ENCODE measurements at regions not wholly inside any gene's neighbourhood (a gene's known extent, or its start where the extent isn't known, plus 50 kb on each side); places are given as distances from the start of the nearest gene placed in this dataset.
"Not testable (repeated sequence)": the region's sequence is repeated elsewhere in the genome, so short reads cannot be mapped to it uniquely, and the experiment has no call there.

GRCh38 chr17:68107373-68107772 lies 71.8 kb downstream of the KPNA2 start:
- H2AFZ ChIP-seq (ENCODE audit: control insufficient read depth, low read length), result no peak overlapping the region
- H3K9me3 ChIP-seq (ENCODE audit: control insufficient read depth, low read depth, low read length), result no peaks in the 10 kb centered on the region
- no peaks in the 10 kb centered on the region for H3K9me1 ChIP-seq (ENCODE audit: control insufficient read depth, extremely low read depth, insufficient read depth, low read length)
- TF ChIP-seq CTCF (optimal IDR thresholded peaks at IDR 0.05 in 1 of 3, IDR thresholded peaks at IDR 0.05 in 1 of 3, conservative IDR thresholded peaks at IDR 0.05 in 1 of 3; ENCODE audit: extremely low read depth in 1 of 3, insufficient read depth in 2 of 3, low read length in 3 of 3) (no peak), EZH2 (IDR thresholded peaks at IDR 0.05; ENCODE audit: low read length) (no peak)
- no peaks in the 10 kb centered on the region for H4K20me1 ChIP-seq (ENCODE audit: control insufficient read depth, extremely low read depth, insufficient read depth, low read length)
- no peak for DNase-seq (ENCODE audit: low read depth, low spot score)
- no peaks in the 10 kb centered on the region for H3K27me3 ChIP-seq (ENCODE audit: control insufficient read depth, extremely low read depth, insufficient read depth, low read length)
- dilution Hi-C loops (cut with MboI; ENCODE audit: extremely low pct_ligation_motif_present, low sequenced_read_pairs), result no loop called here
- no peaks in the 10 kb centered on the region for H3K36me3 ChIP-seq (ENCODE audit: control insufficient read depth in 2 of 2, extremely low read depth in 1 of 2, insufficient read depth in 2 of 2, low read length in 2 of 2)
- no peak overlapping the region for H3K4me2 ChIP-seq (ENCODE audit: control insufficient read depth, extremely low read depth, insufficient read depth, low read depth, low read length)
- H3K4me1 ChIP-seq (ENCODE audit: control insufficient read depth, extremely low read depth, insufficient read depth, low read length), result peaks cover 5% of the 10 kb centered on the region
- H3K9ac ChIP-seq (ENCODE audit: control insufficient read depth, extremely low read depth, insufficient read depth, low read length), result no peak overlapping the region
- no peak overlapping the region for H3K4me3 ChIP-seq (ENCODE audit: control insufficient read depth in 2 of 3, extremely low read depth in 1 of 3, insufficient read depth in 2 of 3, low read depth in 1 of 3, low read length in 3 of 3)
- H3K27ac ChIP-seq (ENCODE audit: control insufficient read depth, insufficient read depth, low read length), result no peak overlapping the region
- no peak for FAIRE-seq
- H3K79me2 ChIP-seq (ENCODE audit: control insufficient read depth, insufficient read depth, low read length), result no peaks in the 10 kb centered on the region

- no peak for DNase-seq (ENCODE audit: low read depth, low spot score)
- H3K27ac ChIP-seq (ENCODE audit: control insufficient read depth, insufficient read depth, low read length), result no peak overlapping the region
- no peaks in the 10 kb centered on the region for H3K27me3 ChIP-seq (ENCODE audit: control insufficient read depth, extremely low read depth, insufficient read depth, low read length)
- no peaks in the 10 kb centered on the region for H3K9me1 ChIP-seq (ENCODE audit: control insufficient read depth, extremely low read depth, insufficient read depth, low read length)
- H2AFZ ChIP-seq (ENCODE audit: control insufficient read depth, low read length), result no peak overlapping the region
- H3K4me1 ChIP-seq (ENCODE audit: control insufficient read depth, extremely low read depth, insufficient read depth, low read length), result no peaks in the 10 kb centered on the region
- H4K20me1 ChIP-seq (ENCODE audit: control insufficient read depth, extremely low read depth, insufficient read depth, low read length), result no peaks in the 10 kb centered on the region
- H3K9me3 ChIP-seq (ENCODE audit: control insufficient read depth, low read depth, low read length), result no peaks in the 10 kb centered on the region
- dilution Hi-C loops (cut with MboI; ENCODE audit: extremely low pct_ligation_motif_present, low sequenced_read_pairs), result no loop called here
- no peak for FAIRE-seq
- no peak overlapping the region for H3K4me2 ChIP-seq (ENCODE audit: control insufficient read depth, extremely low read depth, insufficient read depth, low read depth, low read length)
- H3K9ac ChIP-seq (ENCODE audit: control insufficient read depth, extremely low read depth, insufficient read depth, low read length), result no peak overlapping the region
- H3K4me3 ChIP-seq (ENCODE audit: control insufficient read depth in 2 of 3, extremely low read depth in 1 of 3, insufficient read depth in 2 of 3, low read depth in 1 of 3, low read length in 3 of 3), result no peak overlapping the region
- H3K79me2 ChIP-seq (ENCODE audit: control insufficient read depth, insufficient read depth, low read length), result no peaks in the 10 kb centered on the region
- TF ChIP-seq EZH2 (IDR thresholded peaks at IDR 0.05; ENCODE audit: low read length) (no peak), CTCF (optimal IDR thresholded peaks at IDR 0.05 in 1 of 3, IDR thresholded peaks at IDR 0.05 in 1 of 3, conservative IDR thresholded peaks at IDR 0.05 in 1 of 3; ENCODE audit: extremely low read depth in 1 of 3, insufficient read depth in 2 of 3, low read length in 3 of 3) (no peak)
- H3K36me3 ChIP-seq (ENCODE audit: control insufficient read depth in 2 of 2, extremely low read depth in 1 of 2, insufficient read depth in 2 of 2, low read length in 2 of 2), result no peaks in the 10 kb centered on the region
Observed at GRCh38 chr17:68108313-68109000, 72.9 kb downstream of the KPNA2 start.

GRCh38 chr17:68109404-68109803 lies 73.9 kb downstream of the KPNA2 start:
- H2AFZ ChIP-seq (ENCODE audit: control insufficient read depth, low read length); H3K36me3 ChIP-seq (ENCODE audit: control insufficient read depth in 2 of 2, extremely low read depth in 1 of 2, insufficient read depth in 2 of 2, low read length in 2 of 2); H3K9me3 ChIP-seq (ENCODE audit: control insufficient read depth, low read depth, low read length); H3K27me3 ChIP-seq (ENCODE audit: control insufficient read depth, extremely low read depth, insufficient read depth, low read length); DNase-seq (ENCODE audit: low read depth, low spot score); H3K4me3 ChIP-seq (ENCODE audit: control insufficient read depth in 2 of 3, extremely low read depth in 1 of 3, insufficient read depth in 2 of 3, low read depth in 1 of 3, low read length in 3 of 3); FAIRE-seq; H3K79me2 ChIP-seq (ENCODE audit: control insufficient read depth, insufficient read depth, low read length); H3K4me1 ChIP-seq (ENCODE audit: control insufficient read depth, extremely low read depth, insufficient read depth, low read length); H3K4me2 ChIP-seq (ENCODE audit: control insufficient read depth, extremely low read depth, insufficient read depth, low read depth, low read length); dilution Hi-C loops (cut with MboI; ENCODE audit: extremely low pct_ligation_motif_present, low sequenced_read_pairs); H3K9ac ChIP-seq (ENCODE audit: control insufficient read depth, extremely low read depth, insufficient read depth, low read length); H4K20me1 ChIP-seq (ENCODE audit: control insufficient read depth, extremely low read depth, insufficient read depth, low read length); H3K9me1 ChIP-seq (ENCODE audit: control insufficient read depth, extremely low read depth, insufficient read depth, low read length); H3K27ac ChIP-seq (ENCODE audit: control insufficient read depth, insufficient read depth, low read length): not testable (repeated sequence)

GRCh38 chr17:68116211-68116610 lies 80.7 kb downstream of the KPNA2 start:
- H3K9me3 ChIP-seq (ENCODE audit: control insufficient read depth, low read depth, low read length); H3K27ac ChIP-seq (ENCODE audit: control insufficient read depth, insufficient read depth, low read length); dilution Hi-C loops (cut with MboI; ENCODE audit: extremely low pct_ligation_motif_present, low sequenced_read_pairs); H3K4me3 ChIP-seq (ENCODE audit: control insufficient read depth in 2 of 3, extremely low read depth in 1 of 3, insufficient read depth in 2 of 3, low read depth in 1 of 3, low read length in 3 of 3); H3K9me1 ChIP-seq (ENCODE audit: control insufficient read depth, extremely low read depth, insufficient read depth, low read length); FAIRE-seq; H3K4me1 ChIP-seq (ENCODE audit: control insufficient read depth, extremely low read depth, insufficient read depth, low read length); H3K4me2 ChIP-seq (ENCODE audit: control insufficient read depth, extremely low read depth, insufficient read depth, low read depth, low read length); H2AFZ ChIP-seq (ENCODE audit: control insufficient read depth, low read length); H3K27me3 ChIP-seq (ENCODE audit: control insufficient read depth, extremely low read depth, insufficient read depth, low read length); H4K20me1 ChIP-seq (ENCODE audit: control insufficient read depth, extremely low read depth, insufficient read depth, low read length); H3K79me2 ChIP-seq (ENCODE audit: control insufficient read depth, insufficient read depth, low read length); H3K9ac ChIP-seq (ENCODE audit: control insufficient read depth, extremely low read depth, insufficient read depth, low read length); H3K36me3 ChIP-seq (ENCODE audit: control insufficient read depth in 2 of 2, extremely low read depth in 1 of 2, insufficient read depth in 2 of 2, low read length in 2 of 2); DNase-seq (ENCODE audit: low read depth, low spot score): not testable (repeated sequence)

All from keratinocyte (primary cell).